ENCODE measurements at regions not wholly inside any gene's neighbourhood (a gene's known extent, or its start where the extent isn't known, plus 50 kb on each side); places are given as distances from the start of the nearest gene placed in this dataset.

DNA sequence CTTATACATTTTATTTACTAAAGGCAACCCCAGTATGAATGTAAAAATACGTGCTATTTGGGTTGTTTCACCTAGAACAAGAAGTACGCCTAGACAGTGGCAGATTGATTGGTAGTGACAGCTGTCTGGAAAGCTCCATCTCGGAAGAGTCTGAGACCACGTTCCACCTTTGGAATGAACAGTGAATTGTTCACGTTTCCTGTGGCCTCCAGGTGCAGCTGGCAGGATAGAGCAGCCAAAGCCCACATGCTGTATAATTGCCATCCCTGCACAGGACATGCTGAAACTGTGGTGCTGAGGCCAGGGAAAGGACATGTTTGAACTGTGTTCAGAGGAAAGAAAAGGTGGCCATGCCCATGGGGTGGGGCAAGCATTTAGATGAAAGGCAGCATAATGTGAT, 218.7 kb upstream of the MTNR1B start:
- DNase-seq (ENCODE audit: low read depth), result no peak
- H3K4me3 ChIP-seq (ENCODE audit: low read depth, low read length), result no peak overlapping the region
- TF ChIP-seq, protein P1, sequence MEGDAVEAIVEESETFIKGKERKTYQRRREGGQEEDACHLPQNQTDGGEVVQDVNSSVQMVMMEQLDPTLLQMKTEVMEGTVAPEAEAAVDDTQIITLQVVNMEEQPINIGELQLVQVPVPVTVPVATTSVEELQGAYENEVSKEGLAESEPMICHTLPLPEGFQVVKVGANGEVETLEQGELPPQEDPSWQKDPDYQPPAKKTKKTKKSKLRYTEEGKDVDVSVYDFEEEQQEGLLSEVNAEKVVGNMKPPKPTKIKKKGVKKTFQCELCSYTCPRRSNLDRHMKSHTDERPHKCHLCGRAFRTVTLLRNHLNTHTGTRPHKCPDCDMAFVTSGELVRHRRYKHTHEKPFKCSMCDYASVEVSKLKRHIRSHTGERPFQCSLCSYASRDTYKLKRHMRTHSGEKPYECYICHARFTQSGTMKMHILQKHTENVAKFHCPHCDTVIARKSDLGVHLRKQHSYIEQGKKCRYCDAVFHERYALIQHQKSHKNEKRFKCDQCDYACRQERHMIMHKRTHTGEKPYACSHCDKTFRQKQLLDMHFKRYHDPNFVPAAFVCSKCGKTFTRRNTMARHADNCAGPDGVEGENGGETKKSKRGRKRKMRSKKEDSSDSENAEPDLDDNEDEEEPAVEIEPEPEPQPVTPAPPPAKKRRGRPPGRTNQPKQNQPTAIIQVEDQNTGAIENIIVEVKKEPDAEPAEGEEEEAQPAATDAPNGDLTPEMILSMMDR (conservative IDR thresholded peaks at IDR 0.05; ENCODE audit: low read depth, low read length), result no peak

DNA sequence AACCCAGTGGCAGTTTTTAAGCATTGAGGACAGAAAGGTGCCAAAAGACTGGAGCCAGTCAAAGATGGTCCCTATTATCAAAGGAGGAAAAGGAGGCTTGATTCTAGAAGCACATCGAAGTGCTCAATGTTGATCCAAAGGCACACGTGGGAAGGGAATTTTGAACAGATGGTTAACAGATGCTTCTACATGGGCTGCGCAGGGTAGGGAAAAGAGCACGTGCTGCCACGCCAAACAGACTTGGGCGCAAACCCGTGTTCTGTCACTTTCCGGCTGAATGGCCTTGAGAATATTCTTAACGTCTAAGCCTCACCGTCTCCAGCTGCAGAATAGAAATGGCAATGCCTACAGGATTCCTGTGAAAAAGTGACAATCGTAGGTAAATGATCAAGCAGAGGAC, 217.9 kb upstream of the MTNR1B start:
- TF ChIP-seq, protein P1 (conservative IDR thresholded peaks at IDR 0.05; ENCODE audit: low read depth, low read length), result no peak
- no peak for DNase-seq (ENCODE audit: low read depth)
- no peak overlapping the region for H3K4me3 ChIP-seq (ENCODE audit: low read depth, low read length)

DNA sequence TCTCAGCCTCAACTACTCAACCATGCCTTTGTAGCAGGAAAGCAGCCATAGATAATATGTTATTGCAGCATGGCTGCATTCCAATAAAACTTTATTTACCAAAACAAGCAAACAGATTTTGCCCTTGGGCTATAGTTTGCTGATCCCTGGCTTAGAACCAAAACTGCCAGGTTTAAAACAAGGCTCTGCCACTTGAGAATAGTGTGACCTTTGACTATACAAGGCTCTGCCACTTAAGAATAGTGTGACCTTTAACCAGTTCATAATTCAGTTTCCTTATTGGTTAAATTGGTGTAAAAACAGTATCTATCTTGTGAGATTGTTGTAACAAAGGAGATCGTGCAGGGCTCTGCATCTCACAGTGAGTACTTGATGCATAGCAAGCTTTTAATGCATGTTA, 217.3 kb upstream of the MTNR1B start:
- DNase-seq (ENCODE audit: low read depth), result no peak
- no peak overlapping the region for H3K4me3 ChIP-seq (ENCODE audit: low read depth, low read length)
- TF ChIP-seq, protein P1 (conservative IDR thresholded peaks at IDR 0.05; ENCODE audit: low read depth, low read length), result no peak

DNA sequence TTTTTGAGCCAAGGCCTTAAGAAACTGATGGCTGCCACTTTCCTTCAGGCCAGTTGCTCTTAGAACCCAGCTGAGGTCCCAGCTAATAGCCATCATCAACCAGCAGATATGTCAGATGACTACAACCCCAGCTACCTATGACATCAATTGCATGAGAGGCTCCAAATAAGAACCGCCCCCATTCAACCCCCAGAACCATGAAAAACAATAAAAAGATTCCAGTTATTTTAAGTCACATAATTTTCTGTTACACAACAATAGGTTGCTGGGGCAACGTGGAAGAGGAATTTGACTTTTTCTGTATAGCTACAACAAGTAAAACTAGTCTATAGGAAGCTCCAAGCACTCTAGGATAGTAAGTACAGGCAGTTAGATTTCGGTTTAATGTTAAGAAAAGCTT, 216.3 kb upstream of the MTNR1B start:
- no peak for DNase-seq (ENCODE audit: low read depth)
- TF ChIP-seq, protein P1 (conservative IDR thresholded peaks at IDR 0.05; ENCODE audit: low read depth, low read length), result no peak
- no peak overlapping the region for H3K4me3 ChIP-seq (ENCODE audit: low read depth, low read length)

DNA sequence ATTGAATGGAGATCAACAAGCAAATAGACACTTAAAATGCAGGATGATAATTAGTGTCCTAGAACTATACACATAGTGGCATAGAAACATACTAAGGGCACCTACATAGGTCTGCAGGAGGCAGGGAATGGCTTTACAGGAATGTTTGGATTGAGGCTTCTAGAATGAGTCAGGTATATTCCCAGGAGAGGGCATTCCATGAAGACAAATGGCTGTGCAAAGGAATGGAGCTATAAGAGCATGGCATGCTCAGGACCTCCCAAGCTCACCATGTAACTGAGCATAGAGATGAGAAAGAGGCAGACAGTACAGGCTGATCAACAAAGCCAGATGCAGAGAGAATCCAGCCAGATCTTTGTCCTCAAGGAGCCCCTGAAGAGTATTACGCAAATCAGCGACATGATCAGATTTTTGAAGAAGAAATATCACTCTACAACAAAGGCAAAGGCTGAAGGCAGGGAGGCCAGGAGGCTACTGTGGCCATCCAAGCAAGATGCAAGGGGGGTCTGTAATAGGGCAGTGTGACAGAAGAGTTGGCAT, 211.1 kb upstream of the MTNR1B start:
- DNase-seq (ENCODE audit: low read depth), result no peak

DNA sequence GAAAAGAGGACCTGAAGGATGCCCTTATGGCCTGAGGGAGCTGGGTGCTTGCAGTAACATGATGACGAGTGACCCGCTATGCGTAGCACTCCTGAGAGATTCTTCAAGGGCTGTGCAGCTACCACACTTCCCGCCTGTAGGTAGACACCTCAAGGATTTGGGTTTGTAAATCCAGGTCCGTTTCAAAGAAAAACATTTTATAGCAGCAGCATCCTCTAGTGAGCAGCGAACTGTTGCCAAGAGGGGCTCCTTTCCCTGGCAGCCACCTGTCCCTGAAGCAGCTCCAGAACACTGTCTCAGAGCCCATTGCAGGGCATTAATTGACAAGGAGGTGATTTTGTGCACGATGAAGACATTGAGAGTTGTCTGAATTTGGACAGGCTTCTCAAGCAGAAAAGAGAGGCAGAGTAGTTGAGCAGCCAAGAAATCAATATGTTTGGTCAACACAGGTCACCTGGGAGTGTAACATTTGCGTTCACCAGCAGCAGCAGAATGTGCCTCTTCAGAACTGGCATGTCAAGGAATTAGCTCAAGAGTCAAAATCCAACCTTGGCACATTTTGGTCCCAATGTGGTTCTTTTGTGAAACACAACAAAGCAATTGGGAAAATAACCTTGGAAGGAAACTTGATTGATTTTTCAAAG, 209.8 kb upstream of the MTNR1B start:
- H3K4me3 ChIP-seq (ENCODE audit: low read depth, low read length), result no peak overlapping the region
- TF ChIP-seq, protein P1 (conservative IDR thresholded peaks at IDR 0.05; ENCODE audit: low read depth, low read length), result no peak
- no peak for DNase-seq (ENCODE audit: low read depth)

More for the DNA sequence above, 211.1 kb upstream of the MTNR1B start:
- no peak overlapping the region for H3K4me3 ChIP-seq (ENCODE audit: low read depth, low read length)
- TF ChIP-seq, protein P1 (conservative IDR thresholded peaks at IDR 0.05; ENCODE audit: low read depth, low read length), result no peak

DNA sequence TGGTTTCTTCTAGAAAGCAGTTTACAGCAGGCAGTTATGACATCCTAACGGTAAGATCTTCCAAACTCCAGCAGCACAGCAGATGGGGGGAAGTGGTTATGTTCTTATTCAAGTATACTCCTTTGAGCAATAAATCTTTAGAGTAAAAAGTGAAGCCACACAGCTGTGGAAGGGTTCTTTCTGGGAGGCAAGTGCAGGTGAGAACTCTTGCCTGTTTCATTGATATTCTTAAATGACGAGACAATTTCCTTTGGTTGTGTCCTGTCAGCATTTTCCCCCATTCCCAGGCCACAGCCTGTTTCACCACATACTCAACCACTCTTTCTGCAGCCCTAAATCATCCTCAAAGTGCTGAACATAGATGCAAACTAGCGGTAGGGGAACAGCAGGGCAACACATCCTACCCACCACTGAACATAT, 207.3 kb upstream of the MTNR1B start:
- no peak for DNase-seq (ENCODE audit: low read depth)
- TF ChIP-seq, protein P1 (conservative IDR thresholded peaks at IDR 0.05; ENCODE audit: low read depth, low read length), result no peak
- no peak overlapping the region for H3K4me3 ChIP-seq (ENCODE audit: low read depth, low read length)

All from choroid plexus epithelial cell (primary cell).